Right lobe of liver (tissue), 4 donors: ENCODE measurements at regions not wholly inside any gene's neighbourhood (a gene's known extent, or its start where the extent isn't known, plus 50 kb on each side); places are given as distances from the start of the nearest gene placed in this dataset.
A peak's percentile ranks its signal among the peaks of the same experiment; 100 is the strongest.

Experiments used
- CTCF ChIP-seq, 4 donors: fragments of 200-600 bp in 3 of 4; fragments of 450-650 bp in 1 of 4; IDR thresholded peaks; one replicate each; pipeline versions ENCODE4 v1.5.1 to v1.8.0; 2016 to 2022; ENCODE audit warnings: antibody characterized with exemption in 4 of 4, mild to moderate bottlenecking in 2 of 4
- POLR2A ChIP-seq: fragments of 450-650 bp; IDR thresholded peaks from one replicate; pipeline ENCODE4 v1.6.1; 2017; ENCODE audit warnings: antibody characterized with exemption, mild to moderate bottlenecking
- donor health status: DM: no; HTN: no; CAD: no.
- donor health status: DM: no; HTN: no; CAD: no.
- donor health status: DM: no; HTN: yes; CAD: no.

GRCh38 chr17:55601874-55602364, 90.7 kb upstream of the SMIM36 start:
- TF ChIP-seq POLR2A (no peak), CTCF (IDR thresholded peaks at IDR 0.05) (peak; percentile 64 to 96 (median 78))
